K562 (cell line): ENCODE measurements at regions not wholly inside any gene's neighbourhood (a gene's known extent, or its start where the extent isn't known, plus 50 kb on each side); places are given as distances from the start of the nearest gene placed in this dataset.

ENCODE experiments used
- CHAMP1 ChIP-seq: fragments of 450-650 bp; IDR thresholded peaks from 2 replicates; pipeline ENCODE4 v1.6.1; 2016; ENCODE audit warnings: mild to moderate bottlenecking
- CSDE1 ChIP-seq, 2 experiments: fragments of 450-650 bp; IDR thresholded peaks; 2 replicates each; pipeline ENCODE4 v1.6.1; 2016; ENCODE audit warnings: mild to moderate bottlenecking in 1 of 2
- DPF2 ChIP-seq: fragments of 450-650 bp; IDR thresholded peaks from 2 replicates; pipeline ENCODE4 v1.6.1; 2016
- E2F4 ChIP-seq: sonication (generic); formaldehyde crosslinking; IDR thresholded peaks from 2 replicates; pipeline ENCODE4 v1.8.0; 2022; ENCODE audit warnings: mild to moderate bottlenecking, low read depth, missing genetic modification reagents
- NFIC ChIP-seq: fragments of 450-650 bp; IDR thresholded peaks from 2 replicates; pipeline ENCODE4 v1.6.1; 2017; ENCODE audit warnings: mild to moderate bottlenecking, inconsistent platforms
- RBM25 ChIP-seq: fragments of 200-400 bp; formaldehyde crosslinking; IDR thresholded peaks from 2 replicates; pipeline ENCODE4 v1.6.1; 2018; ENCODE audit warnings: low read length, low read depth, moderate library complexity; ENCODE audit not compliant: severe bottlenecking
- ZBTB11 ChIP-seq, 3 experiments: fragments of 200-800 bp in 1 of 3; fragments of 250-450 bp in 1 of 3; fragments of 450-650 bp in 1 of 3; sonication (Bioruptor Pico) in 1 of 3; sonication (Bioruptor generic) in 1 of 3; formaldehyde crosslinking in 1 of 3; IDR thresholded peaks; 2 replicates each; pipeline versions ENCODE4 v1.6.1 to v1.8.0; 2016 to 2022; ENCODE audit warnings: mild to moderate bottlenecking in 2 of 3, missing genetic modification characterization in 2 of 3, missing compliant biosample characterization in 1 of 3, moderate library complexity in 1 of 3

DNA sequence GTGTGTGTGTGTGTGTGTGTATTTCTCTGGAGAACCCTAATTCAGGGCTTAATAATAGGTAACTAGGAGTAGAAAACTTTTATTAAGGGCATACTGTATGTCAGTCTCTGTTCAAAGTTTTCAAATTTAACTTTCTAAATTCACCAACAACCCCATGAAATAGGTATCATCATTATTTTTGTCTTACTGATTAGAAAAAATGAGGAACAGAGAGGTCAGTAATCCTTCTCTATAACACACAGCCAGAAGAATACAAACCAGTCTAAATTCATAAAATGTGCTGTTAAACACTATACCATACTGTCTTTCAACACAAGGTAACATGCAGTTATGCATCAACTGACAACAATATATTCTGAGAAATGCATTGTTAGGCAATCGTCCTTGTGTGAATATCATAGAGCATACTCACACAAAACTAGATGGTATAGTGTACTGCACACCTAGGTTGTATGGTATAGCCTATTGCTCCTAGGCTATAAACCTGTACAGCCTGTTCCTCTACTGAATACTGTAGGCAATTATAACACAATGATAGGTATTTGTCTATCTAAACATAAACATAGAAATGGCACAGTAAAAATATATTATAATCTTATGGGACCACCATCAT is 143.1 kb downstream of the PTH2R start (continued):
- TF ChIP-seq CHAMP1 (no peak), RBM25 (peak; percentile 64), E2F4 (CRISPR knock-in tag) (no peak), DPF2 (no peak), ZBTB11 (CRISPR knock-in tag; IDR thresholded peaks at IDR 0.05) (no peak), CSDE1 (IDR thresholded peaks at IDR 0.05) (no peak), NFIC (no peak)
- TF ChIP-seq, all 486 proteins: peak for 4
